Smooth muscle cell (in vitro differentiated cells): ENCODE measurements at regions not wholly inside any gene's neighbourhood (a gene's known extent, or its start where the extent isn't known, plus 50 kb on each side); places are given as distances from the start of the nearest gene placed in this dataset.

ENCODE experiments used
- DNase-seq: peaks from one replicate; lab custom pipeline; 2025; ENCODE audit not compliant: unreplicated experiment; lab: John Stamatoyannopoulos, UW
- H2AFZ ChIP-seq: fragments of 200-600 bp; sonication (generic); 2 replicates; pipeline ENCODE4 v1.6.0; 2016; ENCODE audit warnings: antibody characterized with exemption, low read depth, mild to moderate bottlenecking
- H3F3A ChIP-seq: fragments of 200-600 bp; sonication (generic); 2 replicates; pipeline ENCODE4 v1.6.0; 2017; ENCODE audit warnings: antibody characterized with exemption, low read depth
- H3K27ac ChIP-seq: fragments of 200-600 bp; sonication (generic); 2 replicates; pipeline ENCODE4 v1.5.1; 2016; ENCODE audit warnings: low read depth, mild to moderate bottlenecking
- H3K27me3 ChIP-seq: fragments of 200-600 bp; sonication (generic); 2 replicates; pipeline ENCODE4 v1.6.1; 2016; ENCODE audit warnings: low read depth, mild to moderate bottlenecking
- H3K36me3 ChIP-seq: fragments of 200-600 bp; sonication (generic); 2 replicates; pipeline ENCODE4 v1.5.1; 2016; ENCODE audit warnings: low read depth
- H3K4me1 ChIP-seq: fragments of 200-600 bp; sonication (generic); 2 replicates; pipeline ENCODE4 v1.5.1; 2016; ENCODE audit warnings: low read depth
- H3K4me2 ChIP-seq: fragments of 200-600 bp; sonication (generic); 2 replicates; pipeline ENCODE4 v1.6.0; 2016; ENCODE audit warnings: mild to moderate bottlenecking
- H3K4me3 ChIP-seq: fragments of 200-600 bp; sonication (generic); 2 replicates; pipeline ENCODE4 v1.5.1; 2016; ENCODE audit warnings: mild to moderate bottlenecking
- H3K79me2 ChIP-seq: fragments of 200-600 bp; sonication (generic); 2 replicates; pipeline ENCODE4 v1.6.0; 2016; ENCODE audit warnings: low read depth, mild to moderate bottlenecking
- H3K9ac ChIP-seq: fragments of 200-600 bp; sonication (generic); 2 replicates; pipeline ENCODE4 v1.6.0; 2016; ENCODE audit warnings: low read depth
- H3K9me3 ChIP-seq: fragments of 200-600 bp; sonication (generic); replicated peaks from 2 replicates; pipeline ENCODE4 v1.5.1; 2016; ENCODE audit warnings: low read depth
- H4K20me1 ChIP-seq: fragments of 200-600 bp; sonication (generic); 2 replicates; pipeline ENCODE4 v1.6.0; 2016; ENCODE audit warnings: low read depth
- WGBS: methylation state at CpG from one replicate; pipeline ENCODE4 v1.1.7; 2016; ENCODE audit warnings: low lambda C conversion rate; 5-methylcytosine and 5-hydroxymethylcytosine counted together
- TF ChIP-seq, protein P1 (sequence below): fragments of 200-600 bp; sonication (generic); IDR thresholded peaks from 2 replicates; pipeline ENCODE4 v1.5.1; 2017; ENCODE audit warnings: borderline replicate concordance, mild to moderate bottlenecking, antibody characterized with exemption; ENCODE audit not compliant: insufficient read depth, poor library complexity, severe bottlenecking

DNA sequence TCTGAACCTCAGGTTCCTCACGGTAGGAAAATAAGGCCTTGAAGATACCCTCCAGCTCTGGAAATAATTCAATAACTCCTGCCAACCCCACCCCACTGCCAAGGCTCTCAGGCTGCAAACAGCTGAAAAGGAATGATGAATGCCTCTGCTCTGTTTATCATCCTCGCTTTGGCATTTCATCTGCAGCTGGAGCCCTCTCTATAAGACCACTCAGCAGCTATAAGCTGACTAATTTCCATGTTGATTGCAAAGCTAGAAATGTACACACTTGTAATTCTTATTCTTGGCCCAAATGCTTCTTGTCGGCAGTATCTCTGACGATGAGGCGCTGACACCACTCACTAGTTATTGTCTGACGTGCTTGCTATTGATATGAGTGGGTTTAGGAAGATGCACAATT is 408.4 kb upstream of the NMUR2 start:
- TF ChIP-seq, protein P1, sequence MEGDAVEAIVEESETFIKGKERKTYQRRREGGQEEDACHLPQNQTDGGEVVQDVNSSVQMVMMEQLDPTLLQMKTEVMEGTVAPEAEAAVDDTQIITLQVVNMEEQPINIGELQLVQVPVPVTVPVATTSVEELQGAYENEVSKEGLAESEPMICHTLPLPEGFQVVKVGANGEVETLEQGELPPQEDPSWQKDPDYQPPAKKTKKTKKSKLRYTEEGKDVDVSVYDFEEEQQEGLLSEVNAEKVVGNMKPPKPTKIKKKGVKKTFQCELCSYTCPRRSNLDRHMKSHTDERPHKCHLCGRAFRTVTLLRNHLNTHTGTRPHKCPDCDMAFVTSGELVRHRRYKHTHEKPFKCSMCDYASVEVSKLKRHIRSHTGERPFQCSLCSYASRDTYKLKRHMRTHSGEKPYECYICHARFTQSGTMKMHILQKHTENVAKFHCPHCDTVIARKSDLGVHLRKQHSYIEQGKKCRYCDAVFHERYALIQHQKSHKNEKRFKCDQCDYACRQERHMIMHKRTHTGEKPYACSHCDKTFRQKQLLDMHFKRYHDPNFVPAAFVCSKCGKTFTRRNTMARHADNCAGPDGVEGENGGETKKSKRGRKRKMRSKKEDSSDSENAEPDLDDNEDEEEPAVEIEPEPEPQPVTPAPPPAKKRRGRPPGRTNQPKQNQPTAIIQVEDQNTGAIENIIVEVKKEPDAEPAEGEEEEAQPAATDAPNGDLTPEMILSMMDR, result no peak

DNA sequence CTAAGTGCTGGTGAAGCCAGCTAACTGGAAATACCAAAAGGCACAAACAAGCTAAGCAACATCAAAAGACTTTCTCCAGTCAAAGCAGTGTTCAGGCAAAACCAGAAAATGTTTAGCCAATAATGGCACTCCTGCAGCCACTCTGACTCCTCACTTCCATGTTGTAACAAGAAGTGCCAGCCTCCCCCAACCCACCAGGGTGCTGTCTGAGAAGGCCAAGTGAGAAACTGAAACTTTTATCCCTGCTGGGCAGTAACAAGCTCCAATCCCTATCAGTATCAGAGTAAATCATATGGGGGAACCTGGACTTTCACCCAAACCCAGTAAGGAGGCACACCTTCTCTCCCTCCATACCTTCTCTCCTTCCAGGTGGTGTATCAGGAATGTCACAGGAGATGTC is 414.8 kb upstream of the NMUR2 start:
- H3K9me3 ChIP-seq, result no peaks in the 10 kb centered on the region
- H3K27ac ChIP-seq, result no peak overlapping the region
- H3K79me2 ChIP-seq, result no peaks in the 10 kb centered on the region
- H3F3A ChIP-seq, result no peaks in the 10 kb centered on the region
- no peak overlapping the region for H3K4me3 ChIP-seq
- DNase-seq, result no peak
- H3K4me2 ChIP-seq, result no peak overlapping the region
- H2AFZ ChIP-seq, result peak overlapping the region; percentile 88
- H4K20me1 ChIP-seq, result no peaks in the 10 kb centered on the region
- TF ChIP-seq, protein P1, result no peak
- no peaks in the 10 kb centered on the region for H3K36me3 ChIP-seq
- H3K4me1 ChIP-seq, result no peaks in the 10 kb centered on the region
- H3K9ac ChIP-seq, result no peak overlapping the region
- no peaks in the 10 kb centered on the region for H3K27me3 ChIP-seq

More for the DNA sequence above, 408.4 kb upstream of the NMUR2 start:
- peak overlapping the region; percentile 90 for H2AFZ ChIP-seq
- H3K4me2 ChIP-seq, result no peak overlapping the region
- no peak for DNase-seq
- no peaks in the 10 kb centered on the region for H3K9me3 ChIP-seq
- no peaks in the 10 kb centered on the region for H3K79me2 ChIP-seq
- H3K36me3 ChIP-seq, result no peaks in the 10 kb centered on the region
- H3K4me1 ChIP-seq, result no peaks in the 10 kb centered on the region
- H4K20me1 ChIP-seq, result no peaks in the 10 kb centered on the region
- no peak overlapping the region for H3K4me3 ChIP-seq
- H3K27me3 ChIP-seq, result no peaks in the 10 kb centered on the region
- no peak overlapping the region for H3K9ac ChIP-seq
- H3K27ac ChIP-seq, result no peak overlapping the region
- WGBS, result 57% methylated on average over 6 of the region's 6 CpGs
- H3F3A ChIP-seq, result no peaks in the 10 kb centered on the region

DNA sequence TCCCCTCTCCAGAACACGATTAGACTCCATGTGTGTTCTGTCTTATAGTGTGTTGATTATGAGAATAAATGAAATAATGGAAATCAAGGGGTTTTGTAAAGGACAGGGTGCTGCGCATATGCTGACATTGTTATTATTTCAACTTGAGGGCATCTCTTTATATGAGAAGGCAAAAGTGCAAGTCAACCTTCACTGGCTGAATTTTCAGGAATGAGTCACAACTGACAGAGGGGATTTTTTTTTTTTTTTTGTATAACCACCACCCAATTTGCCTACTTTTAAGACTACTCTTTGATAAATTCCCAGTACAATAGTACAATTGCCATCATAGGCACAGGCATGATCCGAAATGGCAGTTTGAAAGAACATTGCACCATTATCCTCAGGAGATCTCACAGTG is 419.2 kb upstream of the NMUR2 start:
- Histone ChIP-seq H2AFZ (no peak overlapping the region), H3K9me3 (no peaks in the 10 kb centered on the region), H3K4me1 (no peaks in the 10 kb centered on the region), H3K36me3 (no peaks in the 10 kb centered on the region), H3F3A (no peaks in the 10 kb centered on the region), H3K79me2 (no peaks in the 10 kb centered on the region), H3K4me3 (no peak overlapping the region), H3K27ac (no peak overlapping the region), H3K27me3 (no peaks in the 10 kb centered on the region), H3K4me2 (no peak overlapping the region), H3K9ac (no peak overlapping the region), H4K20me1 (no peaks in the 10 kb centered on the region)
- TF ChIP-seq, protein P1, result no peak
- DNase-seq, result no peak
- 100% methylated on average over 3 of the region's 3 CpGs for WGBS

DNA sequence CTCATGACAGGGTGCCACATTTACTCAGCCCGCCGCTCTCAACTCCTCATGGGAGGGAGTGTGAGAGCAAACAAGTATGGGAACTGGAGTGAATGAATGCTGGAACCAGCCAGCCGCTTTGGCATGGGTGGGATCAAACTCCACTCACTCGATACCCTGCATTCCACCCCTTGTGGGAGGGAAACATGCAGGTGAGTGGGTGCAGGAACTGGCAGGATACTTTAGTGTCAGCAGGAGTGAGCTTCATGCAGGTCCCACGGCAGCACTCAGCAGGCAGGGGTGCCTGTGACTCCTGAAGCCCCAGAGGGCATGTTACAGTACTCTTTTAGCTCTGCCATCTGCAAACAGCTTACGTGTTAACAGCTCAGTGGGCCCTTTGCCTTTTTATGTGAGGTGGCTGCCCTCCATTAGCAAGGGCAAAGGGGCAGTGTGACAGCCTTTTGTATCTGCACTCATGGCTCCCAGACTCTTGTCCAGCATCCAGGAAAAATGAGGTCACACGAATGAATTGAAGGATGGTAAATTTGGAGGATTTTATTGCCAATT is 433.2 kb upstream of the NMUR2 start:
- no peaks in the 10 kb centered on the region for H3K4me1 ChIP-seq
- WGBS, result 78% methylated on average over 7 of the region's 7 CpGs

More for the DNA sequence above, 433.2 kb upstream of the NMUR2 start:
- no peak overlapping the region for H3K27ac ChIP-seq
- no peaks in the 10 kb centered on the region for H3K27me3 ChIP-seq
- no peaks in the 10 kb centered on the region for H3F3A ChIP-seq
- DNase-seq, result no peak
- TF ChIP-seq, protein P1, result no peak
- H3K4me3 ChIP-seq, result no peak overlapping the region
- no peaks in the 10 kb centered on the region for H3K79me2 ChIP-seq
- H4K20me1 ChIP-seq, result no peaks in the 10 kb centered on the region
- H3K9me3 ChIP-seq, result no peaks in the 10 kb centered on the region
- no peaks in the 10 kb centered on the region for H3K36me3 ChIP-seq
- no peak overlapping the region for H3K9ac ChIP-seq
- peak overlapping the region; percentile 27 for H2AFZ ChIP-seq
- no peak overlapping the region for H3K4me2 ChIP-seq
